Epithelial cell of esophagus (primary cell): ENCODE measurements at regions not wholly inside any gene's neighbourhood (a gene's known extent, or its start where the extent isn't known, plus 50 kb on each side); places are given as distances from the start of the nearest gene placed in this dataset.

ENCODE experiments used
- DNase-seq: peaks from one replicate; pipeline ENCODE4 v3.0.0; 2010; ENCODE audit warnings: low read depth
- H3K4me3 ChIP-seq: 2 replicates; pipeline ENCODE4 v1.5.1; 2011; ENCODE audit warnings: mild to moderate bottlenecking, low read length, control low read depth
- CTCF ChIP-seq: IDR thresholded peaks from 2 replicates; pipeline ENCODE4 v1.5.1; 2011; ENCODE audit warnings: low read depth, mild to moderate bottlenecking, low read length, control low read depth, inconsistent platforms; ENCODE audit not compliant: insufficient read depth; ENCODE audit errors: missing control alignments

- TF ChIP-seq CTCF, result no peak
- no peak for DNase-seq
- H3K4me3 ChIP-seq, result no peak overlapping the region
These were observed 119.7 kb downstream of the MACROH2A1 start for GRCh38 chr5:135279328-135279727.

- H3K4me3 ChIP-seq, result no peak overlapping the region
- TF ChIP-seq CTCF, result no peak
- no peak for DNase-seq
These were observed 122.9 kb downstream of the MACROH2A1 start for GRCh38 chr5:135276151-135276550.

GRCh38 chr5:135273212-135273611, 125.8 kb downstream of the MACROH2A1 start:
- DNase-seq, result no peak
- TF ChIP-seq CTCF, result no peak
- H3K4me3 ChIP-seq, result no peak overlapping the region

- DNase-seq, result no peak
- no peak for TF ChIP-seq CTCF
- no peak overlapping the region for H3K4me3 ChIP-seq
These were observed 126.7 kb downstream of the MACROH2A1 start for GRCh38 chr5:135272311-135272805.

- TF ChIP-seq CTCF, result no peak
- H3K4me3 ChIP-seq, result no peak overlapping the region
- no peak for DNase-seq
These were observed 127.3 kb downstream of the MACROH2A1 start for GRCh38 chr5:135271533-135272310.

- TF ChIP-seq CTCF, result no peak
- DNase-seq, result no peak
- no peak overlapping the region for H3K4me3 ChIP-seq
These were observed 129.1 kb downstream of the MACROH2A1 start for GRCh38 chr5:135269931-135270421.

- no peak for DNase-seq
- H3K4me3 ChIP-seq, result no peak overlapping the region
These were observed 129.8 kb downstream of the MACROH2A1 start for GRCh38 chr5:135269199-135269598.

More at GRCh38 chr5:135269199-135269598, 129.8 kb downstream of the MACROH2A1 start:
- TF ChIP-seq CTCF, result no peak
